Dedifferentiated amniotic fluid mesenchymal stem cell (primary cell): ENCODE measurements at regions not wholly inside any gene's neighbourhood (a gene's known extent, or its start where the extent isn't known, plus 50 kb on each side); places are given as distances from the start of the nearest gene placed in this dataset.
A peak's percentile ranks its signal among the peaks of the same experiment; 100 is the strongest.

Experiments used
- DNase-seq: peaks from one replicate; pipeline ENCODE4 v3.0.0-alpha.2; 2016; ENCODE audit errors: extremely low spot score

DNA sequence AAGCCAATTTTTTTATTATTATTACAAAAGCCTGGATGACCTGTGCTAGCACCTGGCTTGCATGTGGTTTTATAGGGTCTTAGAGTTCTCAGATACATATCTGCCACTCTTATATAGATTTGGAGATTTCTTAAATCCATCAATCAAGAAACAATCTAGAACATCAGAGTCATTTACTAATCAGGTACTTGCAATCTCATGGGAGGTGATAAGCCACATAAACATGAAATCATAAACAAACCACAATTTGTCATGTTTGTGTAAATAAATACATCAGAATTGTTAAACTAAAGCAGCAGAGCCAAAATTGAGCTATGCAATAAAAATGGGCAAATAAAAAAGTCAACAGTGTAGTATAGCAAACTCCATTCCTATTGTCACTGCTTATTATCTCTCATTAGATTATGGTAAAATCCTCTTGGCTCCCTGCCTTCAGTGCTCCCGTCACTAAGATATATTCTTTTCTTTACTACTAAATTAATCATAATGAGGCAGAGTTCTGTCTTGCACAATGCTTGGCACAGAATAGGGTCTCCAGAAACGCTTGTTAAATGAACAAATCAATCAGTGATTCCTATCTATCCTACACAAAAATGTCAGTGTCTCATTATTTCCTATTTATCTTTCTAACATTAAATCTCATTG is 108.7 kb upstream of the TTC29 start:
- no peak for DNase-seq

DNA sequence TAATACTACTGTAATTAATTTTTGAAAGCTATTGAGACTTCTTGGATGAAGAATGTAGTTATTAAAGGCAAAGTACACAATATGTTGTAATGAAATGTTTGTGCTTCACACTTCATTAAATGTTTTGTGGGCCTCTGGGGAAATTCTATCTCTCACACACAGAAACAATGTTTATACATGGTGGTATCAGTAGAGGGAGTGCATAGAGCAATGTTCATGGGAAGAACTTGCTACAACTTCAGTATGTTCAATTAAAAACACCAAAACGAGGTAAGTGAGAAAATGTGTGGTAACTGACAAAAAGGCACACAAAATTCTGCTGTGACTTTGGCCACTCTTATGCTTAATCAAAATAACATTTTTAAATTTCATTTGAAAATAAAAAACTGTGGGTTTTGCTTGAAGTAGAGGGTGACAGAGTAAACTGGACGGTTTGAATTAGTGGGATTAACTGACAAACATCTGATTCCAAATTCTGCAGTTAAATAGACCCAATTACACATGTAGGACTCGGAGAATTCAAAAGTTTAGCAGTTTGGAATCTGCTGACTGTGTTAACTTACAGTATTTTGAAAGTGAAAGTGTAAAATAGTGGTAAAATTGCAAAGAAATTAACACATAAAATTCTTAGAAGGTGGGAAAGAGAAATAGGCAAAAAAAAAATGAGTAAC is 111.4 kb upstream of the TTC29 start:
- DNase-seq, result no peak

DNA sequence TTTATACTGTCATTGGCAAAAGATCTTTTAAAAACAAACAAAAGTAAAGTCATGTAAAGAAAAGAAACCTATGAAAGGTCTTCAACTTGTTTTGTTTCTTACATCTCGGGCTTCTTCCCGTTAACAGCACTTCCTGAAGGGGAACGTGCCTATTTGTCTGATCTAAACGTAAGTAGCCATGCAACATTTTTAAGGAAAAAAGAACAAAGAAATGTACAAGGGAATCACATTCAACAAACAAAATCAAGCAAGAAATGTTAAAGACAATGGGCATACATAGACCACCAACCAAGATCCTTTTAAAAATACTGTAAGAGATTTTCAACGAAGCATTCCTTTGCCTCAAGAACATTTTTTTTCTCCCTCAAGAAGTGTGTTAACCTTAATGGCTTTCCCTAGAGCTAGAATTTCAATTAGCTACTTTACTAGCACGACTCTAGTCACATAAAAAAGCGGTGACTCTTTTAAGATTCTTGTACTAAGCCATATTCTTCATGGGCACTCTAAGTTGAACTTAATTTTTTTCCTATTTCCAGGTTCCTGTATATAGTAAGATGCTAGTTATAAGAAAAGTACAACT is 112.0 kb upstream of the TTC29 start:
- DNase-seq, result peak; percentile 36

DNA sequence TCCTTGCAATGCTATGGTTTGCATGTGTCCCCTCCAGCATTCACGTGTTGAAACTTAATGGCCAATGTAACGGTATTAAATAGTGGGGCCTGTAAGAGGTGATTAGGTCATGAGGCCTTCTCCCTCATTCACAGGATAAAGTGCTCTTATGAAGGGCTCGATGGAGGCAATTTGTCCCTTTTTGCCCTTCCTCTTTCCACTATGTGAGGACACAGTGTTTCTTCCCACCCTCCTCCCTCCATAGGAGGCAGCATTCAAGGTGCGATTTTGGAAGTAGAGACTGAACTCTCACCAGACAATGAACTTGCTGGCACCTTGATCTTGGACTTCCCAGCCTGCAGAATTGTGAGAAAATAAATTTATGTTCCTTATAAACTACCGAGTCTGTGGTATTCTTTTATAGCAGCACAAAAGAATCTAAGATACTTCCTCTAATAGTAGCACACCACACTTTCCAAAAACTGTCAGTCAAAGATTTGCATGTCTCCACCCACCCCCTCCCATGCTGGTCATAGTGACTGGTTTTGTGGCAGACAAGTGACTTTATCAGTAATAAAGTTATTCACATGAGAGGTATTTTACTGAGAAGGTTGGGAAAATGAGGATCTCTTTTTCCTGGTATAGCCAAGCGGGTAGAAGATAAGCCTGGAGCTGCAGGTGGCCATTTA is 113.5 kb upstream of the TTC29 start:
- no peak for DNase-seq

DNA sequence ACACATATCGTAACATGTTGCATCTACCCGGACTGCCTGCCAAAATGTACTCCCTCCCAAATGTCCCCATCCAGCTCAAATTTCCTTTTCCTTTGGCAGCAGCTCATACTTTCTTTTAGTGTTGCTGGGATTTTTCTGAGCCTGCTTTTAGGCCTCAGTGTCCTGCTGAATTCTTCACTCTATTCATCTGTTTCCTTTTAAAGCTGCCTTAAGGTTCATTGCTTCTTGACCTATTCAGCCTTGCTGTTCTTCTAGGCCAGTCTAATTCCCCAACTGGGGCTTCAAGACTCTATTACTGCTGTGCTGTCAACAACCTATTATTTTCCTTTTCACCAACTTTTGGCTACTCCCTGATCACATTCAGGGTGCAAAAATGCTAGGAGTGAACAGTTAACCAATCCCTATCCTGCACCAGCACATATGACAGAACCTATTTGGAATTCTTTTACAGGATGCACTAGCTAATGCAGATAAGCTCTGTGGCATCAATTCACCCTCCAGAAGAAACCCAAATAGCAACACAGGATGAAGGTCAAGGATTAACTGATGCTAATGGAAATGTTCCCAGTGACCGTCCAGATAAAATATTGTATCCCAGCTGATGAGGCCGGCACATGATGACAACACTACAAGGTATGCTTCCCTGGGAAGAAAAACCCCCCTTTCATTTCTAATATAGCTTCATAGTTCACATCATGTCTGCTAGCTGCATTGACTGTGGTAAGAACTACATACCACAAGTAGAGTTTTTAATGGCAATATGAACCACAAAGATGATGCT is 114.7 kb upstream of the TTC29 start:
- DNase-seq, result peak; percentile 66

DNA sequence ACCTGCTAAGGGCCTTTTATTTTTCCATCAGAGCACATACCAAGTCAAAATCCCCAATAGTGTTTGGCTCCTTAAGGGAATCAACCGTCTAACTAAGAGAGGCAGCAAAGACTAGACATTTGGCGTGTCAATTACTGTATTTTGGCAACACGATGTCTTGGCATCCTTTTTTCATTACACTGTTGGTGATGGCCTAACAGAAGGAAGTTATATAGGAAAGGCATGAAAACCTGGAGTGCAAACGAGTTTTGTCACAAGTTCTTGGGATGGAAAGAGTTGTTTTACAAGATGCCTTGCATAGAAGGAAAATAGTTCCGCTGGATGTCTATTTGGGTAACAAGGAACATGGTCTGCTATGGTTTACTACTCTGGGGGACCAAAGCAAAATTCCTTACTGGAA is 119.2 kb upstream of the TTC29 start:
- DNase-seq, result no peak

DNA sequence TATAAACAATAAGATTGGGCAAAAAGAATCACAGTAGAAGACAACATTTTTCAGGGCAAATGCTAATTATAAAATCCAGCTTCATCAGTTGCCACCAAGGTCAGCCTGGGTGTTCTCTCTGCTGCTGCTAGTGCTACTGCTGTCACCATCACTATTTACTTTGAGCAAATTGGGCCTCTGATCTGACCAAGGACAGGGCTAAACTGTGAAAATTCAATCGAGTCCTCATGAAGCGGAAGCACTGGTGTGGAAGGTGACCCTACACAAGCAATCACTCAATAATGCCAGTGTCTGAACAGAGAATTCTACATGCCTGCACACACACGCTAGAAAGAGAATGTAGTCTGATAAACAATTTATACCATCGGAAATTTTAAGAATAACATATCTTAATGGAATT is 122.9 kb upstream of the TTC29 start:
- DNase-seq, result no peak

DNA sequence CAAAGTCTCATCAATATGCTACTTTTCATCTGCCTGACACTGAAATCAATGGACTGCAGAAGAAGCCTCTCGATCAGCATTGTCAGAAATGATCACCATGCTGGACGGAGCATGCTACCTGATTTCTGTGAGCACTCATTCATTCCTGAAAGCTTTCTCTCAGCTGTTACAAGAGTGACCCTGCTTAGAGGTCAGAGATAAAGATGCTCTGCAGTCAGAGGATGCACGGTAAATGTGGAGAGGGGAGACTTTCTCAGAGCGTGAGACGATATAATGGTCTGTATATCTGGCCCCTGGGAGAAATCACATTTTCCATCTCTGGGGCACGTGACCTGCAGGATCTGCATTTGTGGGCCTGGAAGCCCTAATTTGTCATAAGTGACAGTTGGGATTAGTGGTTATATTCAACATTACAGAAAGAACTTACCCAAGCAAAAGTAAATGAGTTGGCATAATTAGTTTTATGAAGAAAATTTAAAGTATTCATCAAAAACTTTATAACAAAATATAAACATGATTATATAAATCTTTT is 125.6 kb upstream of the TTC29 start:
- DNase-seq, result no peak

DNA sequence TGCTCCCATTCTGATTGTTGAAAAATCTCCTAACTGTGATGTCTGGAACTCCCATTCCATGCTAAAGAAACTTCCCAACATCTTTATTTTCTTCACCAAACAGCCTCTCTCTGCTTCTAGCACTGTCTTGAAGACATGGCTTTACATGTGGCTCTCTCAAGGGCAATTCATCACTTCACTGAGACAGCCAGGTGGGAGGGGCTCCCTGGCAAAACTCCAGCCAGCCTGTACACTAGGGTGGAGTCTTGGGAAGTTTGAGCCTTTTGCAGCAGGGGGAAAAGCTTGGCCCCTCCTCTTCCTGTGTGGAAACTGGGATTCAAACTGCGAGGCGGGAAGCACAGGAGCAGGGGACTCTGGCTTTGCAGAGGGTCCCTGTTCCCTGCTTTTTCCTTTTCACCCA is 130.5 kb upstream of the TTC29 start:
- no peak for DNase-seq

DNA sequence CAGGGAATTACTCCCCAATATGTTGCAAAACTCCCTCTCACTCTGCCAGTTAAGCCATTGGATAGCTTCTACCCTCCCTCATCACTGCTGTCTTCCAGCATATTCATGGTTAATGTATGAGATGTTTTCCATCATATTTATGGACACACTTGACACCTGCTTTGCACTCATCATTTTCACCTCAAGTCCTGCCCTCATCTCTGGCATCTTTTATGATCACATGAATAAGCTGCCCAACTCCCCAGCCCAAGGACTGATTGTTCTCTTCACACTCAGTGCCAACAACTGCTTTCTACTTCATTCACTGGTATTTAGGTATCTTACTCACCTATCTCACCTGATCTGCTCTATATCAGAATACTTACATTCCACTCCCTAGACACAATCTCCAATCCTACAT is 131.1 kb upstream of the TTC29 start:
- no peak for DNase-seq

DNA sequence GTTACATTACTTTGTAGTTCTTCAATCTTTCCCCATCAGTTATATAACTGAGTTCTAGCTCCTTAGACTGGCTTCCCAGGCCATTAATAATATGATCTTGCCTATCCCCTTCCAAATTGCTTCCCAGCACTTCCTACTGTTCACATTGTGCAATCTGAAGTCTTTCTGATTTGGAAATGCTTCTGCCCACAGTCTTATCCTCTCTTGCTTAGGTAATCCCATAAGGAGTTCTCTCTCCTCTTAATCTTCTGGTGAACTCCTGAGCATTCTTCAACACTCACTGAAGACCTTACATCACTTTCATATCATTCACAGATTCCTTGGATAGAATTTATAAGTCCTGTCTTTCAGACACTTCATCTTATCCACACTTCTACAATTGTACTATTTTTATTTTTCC is 132.7 kb upstream of the TTC29 start:
- DNase-seq, result no peak

DNA sequence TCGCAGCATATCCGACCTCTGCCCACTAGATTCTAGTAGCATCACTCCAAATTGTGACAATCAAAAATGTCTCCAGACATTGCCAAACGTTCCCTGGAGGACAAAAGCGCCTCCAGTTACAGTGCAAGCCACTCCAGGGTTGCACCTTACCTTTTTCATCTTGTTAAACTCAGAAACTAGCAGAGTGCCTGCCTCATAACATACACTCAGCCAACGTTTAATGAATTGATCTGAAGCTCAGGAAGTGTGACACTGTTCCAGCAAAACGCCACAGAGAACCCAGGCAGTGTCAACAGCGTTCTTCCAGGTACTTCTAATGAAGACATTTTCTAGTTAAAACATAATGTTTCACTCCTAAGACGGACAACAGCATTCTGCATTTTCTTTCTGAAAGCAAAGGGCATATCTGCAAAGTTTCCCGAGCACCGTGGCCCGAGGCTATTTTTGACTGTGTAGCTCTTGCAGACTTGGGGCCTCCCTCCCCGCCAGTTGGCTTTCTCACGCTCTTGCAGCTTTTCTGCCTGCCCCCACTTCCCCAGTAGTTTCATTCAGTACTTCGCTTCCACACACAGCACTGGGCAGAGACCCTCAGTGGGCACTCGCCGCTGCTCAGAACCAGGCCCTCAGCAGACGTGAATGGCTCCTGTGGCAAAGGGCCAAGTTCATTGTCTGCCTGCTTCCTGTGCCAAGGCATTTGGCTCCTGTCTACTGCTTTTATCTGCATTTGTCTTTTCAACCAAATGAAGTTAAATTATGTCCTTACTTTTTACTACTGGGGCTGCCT is 133.4 kb upstream of the TTC29 start:
- DNase-seq, result peak; percentile 33

DNA sequence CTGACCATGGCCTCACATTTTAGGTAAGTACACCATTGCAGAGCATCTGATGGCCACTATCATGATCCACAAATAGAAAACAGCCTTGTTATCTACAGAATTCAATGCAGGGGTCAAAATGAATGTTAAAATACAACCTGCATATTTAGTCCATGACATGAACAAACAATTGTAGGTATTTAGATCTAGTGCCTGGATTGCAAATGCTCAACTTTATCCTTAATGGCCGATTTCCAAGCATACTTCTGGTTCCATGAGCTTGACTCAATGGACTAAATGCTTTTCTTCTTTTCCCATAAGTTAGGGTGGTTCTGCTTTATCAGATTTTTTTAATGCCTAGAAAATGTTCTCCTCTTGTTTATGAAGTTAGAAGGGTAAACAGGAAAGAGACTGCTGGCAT is 139.2 kb upstream of the TTC29 start:
- no peak for DNase-seq

DNA sequence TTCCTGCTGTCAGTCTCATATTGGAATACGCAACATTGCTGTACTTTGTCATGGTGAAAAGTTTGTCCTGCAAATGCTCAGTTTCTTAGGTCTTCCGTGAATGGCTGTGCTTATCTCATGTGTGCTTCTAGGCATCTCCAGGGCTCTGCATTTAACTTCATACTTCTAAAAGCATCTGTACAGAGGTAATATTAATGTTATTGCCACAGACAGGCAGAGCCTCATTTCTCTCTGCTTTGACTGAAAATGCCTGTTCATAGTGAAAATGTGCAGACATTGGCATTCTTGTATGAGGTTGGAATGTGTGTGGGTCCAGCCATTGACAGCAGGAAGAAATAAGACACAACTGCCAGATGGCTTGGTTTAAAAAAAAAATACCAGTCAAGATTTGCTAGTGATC is 140.1 kb upstream of the TTC29 start:
- DNase-seq, result no peak

DNA sequence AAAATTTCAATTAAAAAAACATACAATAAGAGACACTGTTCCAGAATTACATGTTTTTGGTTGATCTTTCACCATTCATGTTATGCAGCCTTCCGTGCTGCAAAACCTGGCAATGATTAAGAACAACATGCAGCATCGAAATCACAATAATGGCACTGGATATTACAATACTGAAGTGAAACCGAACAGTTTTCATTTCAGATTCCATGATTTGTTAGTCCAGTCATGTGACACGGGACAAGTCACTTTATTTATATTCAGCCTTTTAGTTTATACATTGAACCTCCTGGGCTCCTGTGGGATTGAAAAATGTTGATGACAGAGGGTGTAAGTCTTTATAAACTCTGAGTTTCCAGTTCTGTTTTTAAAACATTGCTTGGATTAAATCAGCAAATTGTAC is 142.5 kb upstream of the TTC29 start:
- peak; percentile 45 for DNase-seq

DNA sequence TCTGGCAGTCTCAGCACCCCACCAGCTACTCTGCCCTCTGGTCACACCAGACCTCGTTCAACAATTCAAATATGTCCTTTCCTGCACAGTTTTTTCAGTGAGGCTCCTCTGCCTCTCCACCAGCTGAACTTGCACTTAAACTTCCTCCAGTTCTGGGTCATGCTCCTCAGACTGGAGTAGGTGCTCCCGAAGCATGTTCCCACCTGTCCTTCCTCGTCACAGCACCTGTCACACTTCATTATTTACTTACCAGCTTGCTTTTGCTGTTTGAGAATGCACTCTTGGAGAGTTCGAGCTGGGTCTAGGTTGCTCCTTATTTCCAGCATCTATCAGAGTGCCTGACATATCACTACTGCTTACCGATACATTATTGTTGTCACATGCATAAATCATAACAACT is 144.8 kb upstream of the TTC29 start:
- DNase-seq, result no peak

DNA sequence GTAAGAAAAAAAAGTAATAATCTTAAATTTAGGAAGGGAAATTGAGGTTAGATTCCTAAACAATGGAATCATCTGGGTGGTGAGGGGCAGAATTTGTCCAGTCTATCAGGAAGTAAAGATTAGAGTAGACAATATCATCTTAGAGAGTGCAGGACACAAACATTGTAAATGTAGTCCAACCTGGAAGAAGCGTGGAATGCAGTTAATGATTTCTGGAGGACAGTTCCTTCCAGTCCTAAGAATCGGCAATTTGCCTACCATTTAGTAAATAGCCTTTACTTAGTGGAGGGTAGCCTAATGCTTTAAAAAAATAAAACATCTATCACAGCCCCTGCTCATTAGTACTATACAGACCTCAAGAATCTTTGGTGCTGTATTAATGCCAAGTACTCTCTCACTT is 147.5 kb upstream of the TTC29 start:
- DNase-seq, result no peak

DNA sequence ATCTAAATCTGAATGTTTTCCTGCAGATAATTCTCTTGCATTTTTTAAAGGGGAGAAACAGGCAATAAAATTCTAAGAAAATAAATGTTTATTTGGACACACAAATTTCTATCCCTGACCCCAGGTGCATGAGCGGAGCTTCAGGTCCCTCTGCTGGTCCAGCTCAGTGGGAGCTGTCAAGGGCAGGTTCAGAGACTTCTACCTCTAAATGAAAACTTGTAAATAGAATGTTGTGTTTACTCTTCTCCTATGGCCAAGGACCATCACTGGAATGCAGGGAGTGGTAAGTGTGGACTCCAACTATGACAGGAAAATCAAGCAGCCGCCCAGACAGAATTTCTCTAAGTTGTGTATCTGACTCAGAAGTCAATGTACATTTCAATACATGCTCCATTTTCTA is 148.6 kb upstream of the TTC29 start:
- DNase-seq, result no peak

DNA sequence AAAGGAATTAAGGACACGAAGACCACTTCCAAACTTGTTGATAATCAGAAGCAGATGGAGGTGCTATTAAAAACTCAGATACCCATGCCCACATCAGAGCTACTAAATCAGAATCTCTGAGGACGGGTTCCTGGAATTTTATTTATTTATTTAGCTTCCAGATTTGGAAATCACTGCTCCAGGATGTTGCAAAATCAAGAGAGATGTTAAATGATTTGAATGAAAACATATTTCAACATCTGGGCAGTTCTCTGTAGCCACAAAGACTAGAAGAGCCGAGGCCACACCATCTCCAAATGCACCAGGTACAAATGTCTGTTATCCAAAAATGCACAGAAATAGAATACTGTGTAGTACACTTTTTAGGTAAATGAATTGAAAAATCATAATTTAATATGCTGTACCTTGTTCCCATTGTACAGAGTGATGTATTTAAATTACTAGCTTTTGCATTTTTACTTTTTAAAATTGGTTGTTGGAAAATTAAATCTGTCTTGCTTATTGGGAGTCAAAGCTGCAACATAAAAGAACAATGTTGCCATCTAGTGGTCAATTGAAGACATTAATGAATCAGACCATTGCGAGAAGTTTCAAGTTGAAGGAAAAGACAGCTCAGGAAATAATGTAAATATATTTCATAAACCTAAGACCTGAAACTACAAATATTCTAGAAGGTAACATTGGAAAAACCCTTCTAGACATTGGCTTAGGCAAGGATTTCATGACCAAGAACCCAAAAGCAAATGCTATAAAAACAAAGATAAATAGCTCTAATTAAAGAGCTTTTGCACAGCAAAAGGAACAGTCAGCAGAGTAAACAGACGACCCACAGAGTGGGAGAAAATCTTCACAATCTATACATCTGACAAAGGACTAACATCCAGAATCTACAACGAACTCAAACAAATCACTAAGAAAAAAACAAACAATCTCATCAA is 151.3 kb upstream of the TTC29 start:
- peak; percentile 78 for DNase-seq

DNA sequence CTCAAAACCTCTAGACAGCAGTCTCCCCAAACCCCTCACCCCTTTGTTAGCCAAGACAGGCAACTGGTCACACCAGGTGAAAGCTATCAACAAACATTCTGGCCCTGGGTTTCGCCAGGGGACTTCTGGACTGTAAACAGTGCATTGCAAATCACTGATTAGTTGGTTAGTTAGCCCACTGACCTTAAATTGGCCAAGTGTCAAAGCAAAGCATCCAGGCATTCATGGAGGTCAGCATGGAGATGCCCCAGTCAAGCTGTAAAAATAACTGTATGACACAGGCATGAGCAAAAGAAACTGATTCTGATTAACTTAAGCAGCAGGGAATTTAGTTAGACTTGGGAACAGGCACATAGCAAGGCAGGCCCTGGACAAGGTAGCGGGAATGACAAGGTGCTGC is 156.0 kb upstream of the TTC29 start:
- no peak for DNase-seq
